Left lobe of liver (tissue), 2 donors: ENCODE measurements at regions not wholly inside any gene's neighbourhood (a gene's known extent, or its start where the extent isn't known, plus 50 kb on each side); places are given as distances from the start of the nearest gene placed in this dataset.
A peak's percentile ranks its signal among the peaks of the same experiment; 100 is the strongest.
"Not testable (repeated sequence)": the region's sequence is repeated elsewhere in the genome, so short reads cannot be mapped to it uniquely, and the experiment has no call there.

ENCODE experiments used
- ATAC-seq: fragments of 200-7000 bp; cut with Tn5 transposase; one replicate; pipeline ENCODE4 v1.9.1; 2020; ENCODE audit warnings: mild to moderate bottlenecking, moderate library complexity
- DNase-seq: peaks from one replicate; pipeline ENCODE4 v3.0.0-alpha.2; 2020; ENCODE audit warnings: low spot score
- donor health status: DM: no; HTN: no; CAD: no; lungs with moderate emphysema.
- donor health status: DM: no; HTN: yes; CAD: no.

- DNase-seq (no peak), ATAC-seq (no peak)
Observed at GRCh38 chr2:217360111-217360510, 500.2 kb upstream of the TNP1 start.

- ATAC-seq (no peak), DNase-seq (no peak)
Observed at GRCh38 chr2:217357886-217358620, 498.2 kb upstream of the TNP1 start.

GRCh38 chr2:217356781-217357180 is 496.9 kb upstream of the TNP1 start:
- DNase-seq, result no peak
- no peak for ATAC-seq

- no peak for ATAC-seq
- DNase-seq, result no peak
Observed at GRCh38 chr2:217356142-217356541, 496.3 kb upstream of the TNP1 start.

GRCh38 chr2:217353591-217353990 is 493.7 kb upstream of the TNP1 start:
- DNase-seq, result no peak
- no peak for ATAC-seq

GRCh38 chr2:217351378-217351777 is 491.5 kb upstream of the TNP1 start:
- no peak for ATAC-seq

GRCh38 chr2:217349251-217349650 is 489.4 kb upstream of the TNP1 start:
- ATAC-seq (no peak), DNase-seq (no peak)

More at GRCh38 chr2:217351378-217351777, 491.5 kb upstream of the TNP1 start:
- DNase-seq, result no peak

GRCh38 chr2:217347630-217348029 is 487.8 kb upstream of the TNP1 start:
- not testable (repeated sequence) for ATAC-seq, DNase-seq

GRCh38 chr2:217346043-217346442 is 486.2 kb upstream of the TNP1 start:
- not testable (repeated sequence) for DNase-seq

GRCh38 chr2:217340899-217341298 is 481.0 kb upstream of the TNP1 start:
- DNase-seq, result no peak
- no peak for ATAC-seq

More at GRCh38 chr2:217346043-217346442, 486.2 kb upstream of the TNP1 start:
- ATAC-seq, result not testable (repeated sequence)

GRCh38 chr2:217340176-217340575 is 480.3 kb upstream of the TNP1 start:
- no peak for DNase-seq
- no peak for ATAC-seq

- DNase-seq (no peak), ATAC-seq (no peak)
Observed at GRCh38 chr2:217339753-217340152, 479.9 kb upstream of the TNP1 start.

- no peak for DNase-seq
- ATAC-seq, result no peak
Observed at GRCh38 chr2:217338306-217338916, 478.5 kb upstream of the TNP1 start.

- DNase-seq, result no peak
- no peak for ATAC-seq
Observed at GRCh38 chr2:217337771-217338170, 477.9 kb upstream of the TNP1 start.

GRCh38 chr2:217336694-217337093 is 476.8 kb upstream of the TNP1 start:
- no peak for ATAC-seq
- no peak for DNase-seq

- no peak for ATAC-seq
- DNase-seq, result no peak
Observed at GRCh38 chr2:217335341-217335966, 475.6 kb upstream of the TNP1 start.

- ATAC-seq (no peak), DNase-seq (no peak)
Observed at GRCh38 chr2:217334561-217334960, 474.7 kb upstream of the TNP1 start.

- DNase-seq (no peak), ATAC-seq (no peak)
Observed at GRCh38 chr2:217332866-217333265, 473.0 kb upstream of the TNP1 start.

- ATAC-seq, result no peak
- DNase-seq, result no peak
Observed at GRCh38 chr2:217332417-217332791, 472.5 kb upstream of the TNP1 start.

- ATAC-seq, result peak; percentile 84
- no peak for DNase-seq
Observed at GRCh38 chr2:217331523-217332416, 471.9 kb upstream of the TNP1 start.

- no peak for DNase-seq
- no peak for ATAC-seq
Observed at GRCh38 chr2:217330647-217331046, 470.8 kb upstream of the TNP1 start.
